ENCODE measurements at regions not wholly inside any gene's neighbourhood (a gene's known extent, or its start where the extent isn't known, plus 50 kb on each side); places are given as distances from the start of the nearest gene placed in this dataset.

DNA sequence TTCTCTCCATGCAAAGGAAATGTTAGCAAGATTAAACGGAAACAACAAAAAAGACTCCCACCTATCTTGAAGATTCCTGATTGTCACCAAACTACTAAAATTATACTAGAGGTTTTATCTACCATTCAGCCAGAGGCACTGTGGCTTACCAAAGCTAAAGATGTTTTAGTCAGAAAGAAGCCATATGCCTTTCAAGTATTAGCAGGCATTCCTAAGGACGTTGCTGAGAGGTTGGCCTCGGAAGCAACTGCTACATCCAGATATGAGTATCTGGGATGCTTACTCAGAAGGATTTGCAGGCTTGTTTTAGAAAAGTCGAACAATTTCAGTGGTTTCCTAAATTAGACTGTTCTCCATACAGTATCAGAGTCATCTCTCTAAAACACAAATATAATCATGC, 88.3 kb upstream of the UBE2E3 start:
- TF ChIP-seq, protein P1, sequence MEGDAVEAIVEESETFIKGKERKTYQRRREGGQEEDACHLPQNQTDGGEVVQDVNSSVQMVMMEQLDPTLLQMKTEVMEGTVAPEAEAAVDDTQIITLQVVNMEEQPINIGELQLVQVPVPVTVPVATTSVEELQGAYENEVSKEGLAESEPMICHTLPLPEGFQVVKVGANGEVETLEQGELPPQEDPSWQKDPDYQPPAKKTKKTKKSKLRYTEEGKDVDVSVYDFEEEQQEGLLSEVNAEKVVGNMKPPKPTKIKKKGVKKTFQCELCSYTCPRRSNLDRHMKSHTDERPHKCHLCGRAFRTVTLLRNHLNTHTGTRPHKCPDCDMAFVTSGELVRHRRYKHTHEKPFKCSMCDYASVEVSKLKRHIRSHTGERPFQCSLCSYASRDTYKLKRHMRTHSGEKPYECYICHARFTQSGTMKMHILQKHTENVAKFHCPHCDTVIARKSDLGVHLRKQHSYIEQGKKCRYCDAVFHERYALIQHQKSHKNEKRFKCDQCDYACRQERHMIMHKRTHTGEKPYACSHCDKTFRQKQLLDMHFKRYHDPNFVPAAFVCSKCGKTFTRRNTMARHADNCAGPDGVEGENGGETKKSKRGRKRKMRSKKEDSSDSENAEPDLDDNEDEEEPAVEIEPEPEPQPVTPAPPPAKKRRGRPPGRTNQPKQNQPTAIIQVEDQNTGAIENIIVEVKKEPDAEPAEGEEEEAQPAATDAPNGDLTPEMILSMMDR (IDR thresholded peaks at IDR 0.05; ENCODE audit: low read length) = no peak
- TF ChIP-seq EZH2phosphoT487 (IDR thresholded peaks at IDR 0.05; ENCODE audit: low read length) (no peak), EZH2 (optimal IDR thresholded peaks at IDR 0.05; ENCODE audit: low read depth, low read length) (no peak)
